Inflammatory macrophage treated with lipopolysaccharide for 4 hours (primary cell): ENCODE measurements at regions not wholly inside any gene's neighbourhood (a gene's known extent, or its start where the extent isn't known, plus 50 kb on each side); places are given as distances from the start of the nearest gene placed in this dataset.
"Not testable (repeated sequence)": the region's sequence is repeated elsewhere in the genome, so short reads cannot be mapped to it uniquely, and the experiment has no call there.

Source experiments
- DNase-seq: peaks from one replicate; pipeline ENCODE4 v3.0.0-alpha.2; 2020

DNA sequence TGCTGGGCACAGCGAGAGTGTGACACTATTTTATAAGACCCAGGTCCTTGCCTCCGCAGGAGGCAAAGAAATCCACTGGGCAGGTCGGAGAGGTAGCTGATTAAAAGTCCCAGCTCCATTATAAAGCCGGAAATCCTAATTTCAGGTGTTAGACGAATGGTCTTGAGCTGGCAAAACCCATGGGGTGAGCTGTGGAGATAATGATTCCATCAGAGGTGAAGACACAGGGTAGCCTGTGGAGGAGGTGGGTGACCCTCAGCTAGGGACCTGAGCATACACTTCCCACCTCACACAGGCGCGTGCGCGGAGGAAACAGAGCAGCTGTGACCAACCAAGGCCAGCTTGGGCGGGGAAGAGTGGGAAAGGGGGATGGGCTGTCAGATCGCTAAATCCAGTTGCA, 201.7 kb upstream of the CXCR4 start:
- DNase-seq: no peak

GRCh38 chr2:136319237-136319636, 201.3 kb upstream of the CXCR4 start:
- DNase-seq: peak; percentile 25

DNA sequence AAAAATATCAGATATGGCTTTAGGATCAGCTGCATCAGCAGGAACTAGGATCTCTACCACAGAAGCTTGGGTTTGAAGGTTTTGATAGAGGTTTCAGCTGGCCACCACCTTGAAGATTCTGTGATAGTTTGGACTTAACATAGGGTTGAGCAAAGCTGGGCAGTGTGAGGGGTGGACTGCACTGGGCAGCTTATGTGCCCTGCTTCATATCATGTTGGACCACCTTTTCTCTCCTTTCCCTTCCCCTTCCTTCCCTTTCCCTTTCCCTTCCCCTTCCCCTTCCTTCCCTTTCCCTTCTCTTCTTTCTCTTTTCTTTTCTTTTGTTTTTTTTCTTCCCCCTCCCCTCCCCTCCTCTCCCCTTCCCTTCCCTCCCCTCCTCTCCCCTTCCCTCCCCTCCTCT, 196.3 kb upstream of the CXCR4 start:
- no peak for DNase-seq

- not testable (repeated sequence) for DNase-seq
These were observed 194.6 kb upstream of the CXCR4 start for GRCh38 chr2:136312568-136312967.

DNA sequence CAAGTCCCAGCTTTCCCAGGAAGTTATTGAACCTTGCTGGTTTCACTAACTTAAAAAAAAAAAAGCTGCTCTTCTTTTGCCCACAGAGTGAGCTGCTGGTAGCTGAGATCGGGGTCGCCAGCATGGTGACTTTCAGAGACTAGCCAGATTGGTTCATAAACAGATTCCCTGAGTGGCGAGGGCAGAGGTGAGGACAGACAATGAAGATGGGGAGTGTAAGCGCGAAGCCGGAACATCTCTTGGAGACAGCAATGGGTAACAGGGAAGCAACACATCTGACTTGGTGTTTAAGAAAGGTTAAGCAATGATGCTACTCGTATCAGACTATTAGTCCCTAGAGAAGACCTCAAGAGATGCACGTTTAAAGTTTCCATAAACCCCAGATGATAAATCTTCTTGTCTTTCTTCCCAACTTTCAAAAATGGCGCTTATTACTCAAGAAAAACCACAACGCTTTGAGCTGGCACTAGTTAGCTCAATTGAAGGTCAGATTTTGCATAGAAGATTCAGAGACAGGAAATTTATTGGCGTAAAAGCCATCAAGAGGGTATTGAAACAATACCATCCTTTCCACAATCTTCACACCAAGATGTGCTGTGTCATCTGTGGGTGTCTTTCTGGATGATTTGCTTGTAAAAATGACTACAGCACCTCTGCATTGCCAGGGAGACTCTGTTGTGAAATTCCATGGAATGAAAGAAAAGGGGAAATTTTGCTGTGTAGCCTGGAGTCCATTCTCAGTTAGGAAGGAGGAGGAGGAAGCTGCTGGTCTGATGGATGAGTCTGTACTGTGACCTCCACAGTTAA, 193.1 kb upstream of the CXCR4 start:
- DNase-seq: peak; percentile 64

DNA sequence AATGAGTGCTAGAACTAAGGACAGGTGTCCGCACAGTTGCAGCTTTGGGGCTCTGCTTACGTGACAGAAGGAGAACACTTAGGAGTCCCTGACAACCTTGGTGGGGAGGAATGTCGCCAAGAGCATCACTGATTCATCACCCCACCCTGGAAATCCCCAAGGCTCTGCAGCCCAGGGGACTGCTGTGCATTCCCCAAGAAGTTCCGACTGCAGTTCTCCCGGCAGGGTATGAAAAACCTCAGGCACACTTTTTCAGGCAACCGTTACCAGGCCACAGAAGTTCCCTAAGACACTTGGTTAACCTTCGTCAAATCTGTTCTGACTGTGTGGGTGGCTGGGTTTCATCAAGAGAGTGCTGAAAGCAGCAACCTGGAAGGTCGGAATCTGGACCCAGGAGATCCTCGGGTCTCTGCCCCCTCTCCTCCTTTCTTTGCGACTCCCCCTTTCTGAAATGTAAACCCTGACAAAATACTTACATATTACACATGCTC, 192.1 kb upstream of the CXCR4 start:
- no peak for DNase-seq

DNA sequence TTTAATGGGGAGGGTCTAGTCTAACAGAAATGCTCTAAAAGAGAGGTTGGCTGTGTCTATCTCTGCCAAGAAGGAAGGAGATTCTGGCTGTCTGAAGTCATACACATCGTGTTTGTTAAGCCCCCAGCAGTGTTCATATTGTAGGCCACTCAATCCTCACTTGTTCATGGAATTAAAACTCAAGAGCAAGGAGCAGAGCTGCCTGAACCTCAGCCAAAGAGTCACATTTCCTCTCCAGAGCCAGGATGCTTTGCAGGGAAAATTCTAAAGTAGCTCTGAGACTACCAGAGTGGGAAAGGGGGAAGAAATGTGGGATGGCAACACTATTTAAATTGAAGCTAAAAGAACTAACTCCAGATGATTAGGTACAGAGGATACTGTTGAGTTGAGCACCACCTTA, 190.7 kb upstream of the CXCR4 start:
- no peak for DNase-seq

DNA sequence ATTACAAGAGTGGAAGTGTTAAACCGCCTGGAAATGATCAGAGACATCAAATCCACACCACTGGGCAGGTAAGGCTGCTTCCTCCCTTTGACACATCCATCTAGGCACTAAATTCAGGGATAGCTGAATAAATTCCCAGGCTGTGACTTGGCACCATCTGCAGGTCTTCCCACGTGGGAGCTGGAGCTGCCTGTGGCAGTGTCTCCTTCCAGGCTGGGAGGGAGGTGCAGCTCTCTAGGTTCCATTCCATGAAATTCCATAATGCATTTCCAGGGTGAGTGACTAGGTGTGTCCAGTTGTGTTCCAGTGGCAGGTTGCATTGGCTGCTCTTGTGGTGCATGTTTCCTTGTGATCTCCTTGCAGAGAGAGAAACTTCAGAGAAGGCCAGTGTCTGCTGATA, 188.9 kb upstream of the CXCR4 start:
- no peak for DNase-seq

GRCh38 chr2:136305517-136306192, 187.7 kb upstream of the CXCR4 start:
- DNase-seq: no peak

DNA sequence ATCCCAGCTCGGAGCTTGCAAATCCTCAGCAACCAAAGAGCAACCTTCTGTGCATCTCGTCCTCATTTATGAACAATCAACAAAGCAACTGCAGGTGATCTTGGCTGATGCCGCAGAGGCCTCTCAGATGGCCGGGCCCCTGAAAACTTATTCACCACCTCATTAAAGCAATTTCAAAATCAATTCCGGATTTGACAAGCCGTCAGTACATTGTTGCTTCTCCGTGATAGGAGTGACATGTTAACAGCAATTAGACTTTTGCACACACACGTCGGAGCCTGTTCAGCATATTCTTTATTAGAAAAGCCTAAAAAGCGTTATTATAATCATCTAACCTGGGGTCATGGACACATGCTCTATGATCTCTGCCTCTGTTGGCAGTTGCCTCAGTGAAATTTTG, 183.1 kb upstream of the CXCR4 start:
- DNase-seq: no peak

GRCh38 chr2:136298631-136299030, 180.7 kb upstream of the CXCR4 start:
- DNase-seq: no peak

- no peak for DNase-seq
These were observed 180.0 kb upstream of the CXCR4 start for GRCh38 chr2:136297994-136298393.

- no peak for DNase-seq
These were observed 179.4 kb upstream of the CXCR4 start for GRCh38 chr2:136297312-136297711.

DNA sequence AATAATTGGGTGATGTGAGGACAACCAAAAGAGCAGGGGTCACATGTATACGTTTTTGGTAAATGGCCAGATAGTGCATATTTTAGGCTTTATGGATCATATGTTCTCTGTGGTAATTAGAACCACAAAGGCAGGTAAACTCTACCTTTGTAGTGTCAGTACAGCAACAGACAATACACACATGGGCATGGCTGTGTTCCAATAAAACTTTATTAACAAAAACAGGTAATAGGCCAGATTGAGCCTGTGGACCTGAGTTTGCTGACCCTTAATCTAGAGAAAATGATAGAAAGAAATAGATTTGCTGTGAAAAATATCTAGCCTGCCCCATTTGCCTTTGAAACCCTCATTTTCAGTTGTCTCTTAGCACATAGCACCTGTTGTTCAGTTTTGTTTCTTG, 177.2 kb upstream of the CXCR4 start:
- no peak for DNase-seq

- DNase-seq: no peak
These were observed 173.9 kb upstream of the CXCR4 start for GRCh38 chr2:136291871-136292270.

DNA sequence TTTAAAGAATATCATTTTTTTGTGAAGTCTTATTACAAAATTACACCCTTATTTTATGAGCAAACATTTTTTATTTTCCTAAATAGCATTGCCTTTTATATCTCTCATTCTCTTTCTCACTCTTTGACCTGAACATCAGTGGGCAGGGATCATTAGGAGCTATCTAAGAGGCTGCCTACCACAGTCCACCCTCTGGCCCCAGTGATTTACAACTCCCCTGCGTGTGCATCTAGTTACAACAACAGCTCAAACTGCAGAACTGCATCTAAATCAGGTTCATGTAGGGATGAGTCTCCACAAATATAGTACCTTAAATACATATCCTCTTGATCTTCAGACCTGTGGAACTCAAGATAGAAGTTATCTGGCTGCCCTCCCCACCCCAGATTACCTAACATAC, 172.4 kb upstream of the CXCR4 start:
- DNase-seq: no peak

DNA sequence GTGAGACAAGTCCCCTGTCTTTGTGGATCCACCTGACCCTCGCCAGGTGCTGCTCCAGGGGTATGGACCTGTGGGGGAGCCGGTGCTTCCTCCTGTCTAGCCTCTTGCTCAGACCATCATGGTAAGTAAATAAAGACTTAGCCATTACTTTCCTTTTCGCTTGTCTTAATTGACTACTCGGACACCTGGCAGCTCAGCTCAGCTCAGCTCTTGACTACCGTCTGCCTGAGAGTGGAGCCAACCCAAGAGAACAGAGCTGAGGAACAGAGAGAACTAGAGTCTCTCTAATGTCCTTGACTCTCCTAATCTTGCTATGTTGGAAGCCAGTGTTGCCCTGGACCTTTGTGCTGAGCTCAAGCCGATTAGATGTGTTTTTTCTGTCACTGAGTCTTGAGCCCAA, 170.3 kb upstream of the CXCR4 start:
- no peak for DNase-seq

DNA sequence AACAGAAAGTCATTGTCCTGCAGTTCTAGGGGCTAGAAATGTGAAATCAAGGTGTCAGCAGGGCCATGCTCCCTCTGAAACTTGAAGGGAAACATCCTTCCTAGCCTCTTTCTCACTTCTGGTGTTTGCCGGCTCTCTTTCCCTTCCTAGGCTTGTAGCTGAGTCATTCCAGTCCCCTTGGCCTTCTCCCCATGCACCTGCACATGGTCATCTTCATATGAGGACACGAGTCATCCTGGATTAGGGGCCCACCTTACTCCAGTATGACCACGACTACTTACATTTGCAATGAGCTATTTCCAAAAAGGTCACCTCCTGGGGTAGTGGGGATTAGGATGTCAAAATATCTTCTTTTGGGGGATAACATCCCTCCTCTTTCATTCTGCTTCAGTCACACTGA, 168.5 kb upstream of the CXCR4 start:
- DNase-seq: no peak

DNA sequence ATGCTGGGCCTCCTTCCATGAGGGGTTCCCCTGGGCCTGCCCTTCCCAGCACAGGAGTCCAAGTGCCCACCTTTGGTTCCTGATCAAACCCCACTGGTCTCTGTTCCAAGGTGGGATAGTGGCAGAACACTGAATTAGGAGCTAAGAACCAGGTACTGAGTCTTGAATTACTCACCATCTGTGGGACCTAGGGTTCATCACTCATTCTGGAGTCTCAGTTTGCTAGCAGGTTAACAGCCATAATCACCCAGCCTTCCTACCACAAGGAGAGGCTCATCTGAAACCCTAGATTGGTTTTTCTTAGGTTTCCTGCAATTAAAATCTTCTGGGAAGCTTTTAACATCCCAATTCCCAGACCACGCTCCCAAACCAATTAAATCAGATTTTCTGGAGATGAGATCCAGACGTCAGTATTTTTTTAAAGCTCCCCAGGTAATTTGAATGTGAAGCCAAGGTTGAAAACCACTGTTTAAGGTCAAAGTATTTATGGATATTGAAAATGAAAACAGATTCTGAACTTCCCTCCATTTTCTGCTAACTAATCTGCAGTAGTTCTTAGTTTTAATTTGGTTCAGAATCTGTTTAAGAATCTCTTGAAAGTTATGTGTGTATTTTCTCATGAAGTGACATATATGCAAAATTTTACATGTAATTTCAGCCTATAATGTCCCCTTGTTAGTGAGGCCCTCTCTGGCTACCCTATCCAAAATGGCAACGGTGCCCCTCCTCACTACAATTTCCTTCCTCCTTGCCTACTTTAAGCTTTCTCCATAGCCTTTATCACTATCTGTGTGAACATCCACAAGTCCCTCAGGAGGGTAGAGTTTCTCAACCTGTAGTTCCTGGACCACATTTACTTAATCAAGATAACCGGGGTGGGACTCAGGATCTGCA, 166.5 kb upstream of the CXCR4 start:
- DNase-seq: no peak

DNA sequence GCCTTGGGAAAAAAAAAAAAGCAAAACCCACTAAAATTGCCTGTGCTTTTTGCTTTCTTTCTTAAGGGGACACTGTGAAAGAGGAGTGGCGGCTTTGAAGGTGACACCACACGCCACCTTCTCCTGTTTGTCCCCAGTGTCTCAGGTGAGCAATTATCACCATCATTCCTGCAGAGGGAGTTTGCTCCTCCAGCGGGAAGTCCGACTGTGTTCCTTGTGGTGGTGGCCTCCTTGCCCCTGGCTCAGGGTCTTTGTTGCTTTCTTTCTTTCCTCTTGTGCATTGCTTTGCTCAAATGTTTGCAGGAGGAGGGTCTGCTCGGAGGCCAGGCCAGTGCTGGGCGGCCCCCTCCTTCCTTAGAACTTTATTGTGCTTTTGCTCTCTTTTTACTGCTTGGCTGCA, 164.3 kb upstream of the CXCR4 start:
- DNase-seq: no peak

DNA sequence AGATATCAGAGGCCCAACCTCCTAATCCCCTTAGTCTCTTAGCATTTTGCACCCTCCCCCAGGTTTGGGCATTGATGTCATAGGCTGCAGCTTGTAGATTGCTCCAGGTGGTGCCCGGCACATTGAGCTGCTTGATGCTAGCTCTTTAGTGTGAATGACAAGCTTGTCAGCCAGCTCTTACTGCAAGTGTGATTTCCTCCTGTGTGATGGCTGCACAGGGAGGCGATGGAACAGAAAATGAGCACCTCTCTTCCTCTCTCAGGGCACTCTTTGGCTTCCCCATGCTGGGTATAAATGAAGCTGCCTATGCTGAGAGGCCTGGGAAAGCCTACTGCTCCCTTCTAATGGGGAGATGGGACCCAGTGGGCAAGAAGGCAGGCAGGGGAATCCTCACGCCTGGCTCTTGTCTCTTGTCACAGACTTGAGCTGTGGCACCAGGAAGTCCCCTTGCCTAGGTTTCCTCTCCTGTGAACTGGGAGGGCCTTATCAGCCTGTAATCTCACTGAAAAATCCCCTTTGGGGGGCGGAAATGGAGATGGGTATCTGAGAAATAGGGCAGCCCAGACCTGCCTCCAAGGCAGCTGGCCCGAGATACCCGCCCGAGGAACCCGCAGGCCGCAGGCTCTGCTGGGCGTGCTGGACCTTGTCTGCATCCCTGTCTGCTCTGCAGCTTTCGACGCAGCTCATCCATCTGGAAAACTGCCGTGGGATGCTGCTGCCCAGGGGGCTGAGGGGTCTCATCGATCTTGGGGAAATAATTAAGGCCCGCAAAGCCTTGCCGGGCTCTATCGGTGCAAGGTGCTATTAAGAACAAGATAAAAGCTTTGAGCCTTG, 163.5 kb upstream of the CXCR4 start:
- DNase-seq: no peak

DNA sequence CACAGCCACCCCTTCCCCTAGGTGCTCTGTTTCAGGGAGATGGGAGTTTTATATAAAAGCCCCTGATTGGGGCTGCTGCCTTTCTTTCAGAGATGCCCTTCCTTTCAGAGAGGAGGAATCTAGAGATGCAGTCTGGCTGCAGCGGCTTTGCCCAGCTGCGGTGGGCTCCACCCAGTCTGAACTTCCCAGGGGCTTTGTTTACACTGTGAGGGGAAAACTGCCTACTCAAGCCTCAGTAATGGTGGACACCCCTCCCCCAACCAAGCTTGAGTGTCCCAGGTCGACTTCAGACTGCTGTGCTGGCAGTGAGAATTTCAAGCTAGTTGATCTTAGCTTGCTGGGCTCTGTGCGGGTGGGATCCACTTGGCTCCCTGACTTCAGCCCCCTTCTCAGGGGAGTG, 148.4 kb upstream of the CXCR4 start:
- not testable (repeated sequence) for DNase-seq

DNA sequence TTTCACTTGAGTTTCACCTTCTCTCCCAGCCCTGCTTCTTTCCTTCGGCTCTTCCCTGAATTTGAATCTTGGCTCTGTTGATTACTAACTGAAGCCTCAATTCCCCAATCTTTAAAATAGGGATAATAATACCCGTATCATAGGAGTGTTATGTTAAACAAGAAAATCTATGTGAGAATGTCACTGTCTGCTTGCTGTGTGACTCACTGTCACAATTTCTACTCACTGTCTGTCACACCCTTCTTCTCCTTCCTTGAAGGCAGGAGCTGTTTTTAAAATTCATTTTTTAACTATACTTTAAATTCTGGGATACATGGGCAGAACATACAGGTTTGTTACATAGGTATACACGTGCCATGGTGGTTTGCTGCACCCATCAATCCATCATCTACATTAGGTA, 141.6 kb upstream of the CXCR4 start:
- DNase-seq: peak; percentile 56
